NB4 (cell line): ENCODE measurements at regions not wholly inside any gene's neighbourhood (a gene's known extent, or its start where the extent isn't known, plus 50 kb on each side); places are given as distances from the start of the nearest gene placed in this dataset.

Source experiments
- CTCF ChIP-seq: IDR thresholded peaks from one replicate; pipeline ENCODE4 v1.5.1; 2012; ENCODE audit warnings: low read depth, low read length
- MAX ChIP-seq: IDR thresholded peaks from 2 replicates; pipeline ENCODE4 v1.6.1; 2011; ENCODE audit warnings: low read depth, low read length
- MYC ChIP-seq: IDR thresholded peaks from 2 replicates; pipeline ENCODE4 v1.6.1; 2011; ENCODE audit warnings: low read depth, low read length
- POLR2A ChIP-seq: IDR thresholded peaks from 2 replicates; pipeline ENCODE4 v1.6.1; 2011; ENCODE audit warnings: mild to moderate bottlenecking; ENCODE audit not compliant: insufficient read length; ENCODE audit errors: extremely low read depth

GRCh38 chr13:97712770-97713169 is 240.7 kb upstream of the IPO5 start:
- TF ChIP-seq CTCF (no peak), POLR2A (no peak), MAX (no peak), MYC (no peak)
